Gastrocnemius medialis (tissue), 4 donors: ENCODE measurements at regions not wholly inside any gene's neighbourhood (a gene's known extent, or its start where the extent isn't known, plus 50 kb on each side); places are given as distances from the start of the nearest gene placed in this dataset.

ENCODE experiments used
- ATAC-seq, 2 donors: fragments of 150-250 bp; one replicate each; pipeline ENCODE4 v1.9.1; 2016
- DNase-seq, 2 donors: peaks; one replicate each; pipeline ENCODE4 v3.0.0-alpha.2; 2019
- H3K27ac ChIP-seq, 4 donors: fragments of 200-600 bp; sonication (generic); 1 replicate in 1 of 4; 2 replicates in 3 of 4; pipeline ENCODE4 v1.5.1; 2016 to 2018; ENCODE audit warnings: mild to moderate bottlenecking in 2 of 4, moderate library complexity in 1 of 4
- H3K27me3 ChIP-seq, 3 donors: fragments of 200-600 bp; sonication (generic) in 2 of 3; 1 replicate in 1 of 3; 2 replicates in 2 of 3; pipeline versions ENCODE4 v1.5.1 to v1.6.0; 2016 to 2019; ENCODE audit warnings: mild to moderate bottlenecking in 1 of 3, moderate library complexity in 1 of 3
- H3K36me3 ChIP-seq, 2 donors: fragments of 200-600 bp; sonication (generic) in 1 of 2; one replicate each; pipeline ENCODE4 v1.5.1; 2017 to 2018
- H3K4me1 ChIP-seq, 2 donors: fragments of 200-600 bp; sonication (generic) in 1 of 2; one replicate each; pipeline ENCODE4 v1.5.1; 2016 to 2017; ENCODE audit warnings: mild to moderate bottlenecking in 2 of 2
- H3K4me3 ChIP-seq, 4 donors: fragments of 200-600 bp; sonication (generic) in 3 of 4; 1 replicate in 1 of 4; 2 replicates in 3 of 4; pipeline ENCODE4 v1.5.1; 2016 to 2019; ENCODE audit warnings: mild to moderate bottlenecking in 2 of 4
- H3K9me3 ChIP-seq, 3 donors: fragments of 200-600 bp; sonication (generic) in 2 of 3; 1 replicate in 1 of 3; 2 replicates in 2 of 3; pipeline ENCODE4 v1.5.1; 2016 to 2019
- CTCF ChIP-seq, 5 experiments: fragments of 450-650 bp in 3 of 5; fragments of 200-600 bp in 2 of 5; sonication (generic) in 2 of 5; IDR thresholded peaks in 4 of 5; conservative IDR thresholded peaks in 1 of 5; 1 replicate in 4 of 5; 2 replicates in 1 of 5; pipeline ENCODE4 v1.5.1; 2016 to 2019; ENCODE audit warnings: antibody characterized with exemption in 5 of 5, mild to moderate bottlenecking in 3 of 5, moderate library complexity in 3 of 5
- POLR2A ChIP-seq, 2 donors: fragments of 450-650 bp; IDR thresholded peaks; one replicate each; pipeline ENCODE4 v1.6.1; 2017; ENCODE audit warnings: antibody characterized with exemption in 2 of 2, mild to moderate bottlenecking in 2 of 2, moderate library complexity in 2 of 2
- in situ Hi-C, 4 donors: fragments of 200-750 bp; cut with MboI; loops; one replicate each; pipeline versions ENCODE4 v1.15.0 to v1.8.0; 2017; ENCODE audit warnings: low sequenced_read_pairs in 4 of 4
- intact Hi-C: fragments of 100-400 bp; cut with DNase I; formaldehyde crosslinking; loops from one replicate; pipeline ENCODE4 v1.15.1; 2023; ENCODE audit warnings: low total_unique reads

- in situ Hi-C loops, result no loop called here
- TF ChIP-seq CTCF (IDR thresholded peaks at IDR 0.05 in 4 of 5, conservative IDR thresholded peaks at IDR 0.05 in 1 of 5) (no peak), POLR2A (IDR thresholded peaks at IDR 0.05) (no peak)
- DNase-seq (no peak), ATAC-seq (no peak)
- no peak overlapping the region for H3K4me3 ChIP-seq
- intact Hi-C loops, result no loop called here
- H3K27ac ChIP-seq, result no peak overlapping the region
- no peaks in the 10 kb centered on the region for H3K4me1 ChIP-seq
- no peaks in the 10 kb centered on the region for H3K36me3 ChIP-seq
- H3K27me3 ChIP-seq, result no peaks in the 10 kb centered on the region
- no peaks in the 10 kb centered on the region for H3K9me3 ChIP-seq
These were observed 548.5 kb upstream of the SLC8A1 start for GRCh38 chr2:41000374-41000773.

GRCh38 chr2:41000906-41001305, 549.0 kb upstream of the SLC8A1 start:
- intact Hi-C loops (no loop called here), in situ Hi-C loops (no loop called here)
- no peak for ATAC-seq
- TF ChIP-seq POLR2A (IDR thresholded peaks at IDR 0.05) (no peak), CTCF (IDR thresholded peaks at IDR 0.05 in 4 of 5, conservative IDR thresholded peaks at IDR 0.05 in 1 of 5) (no peak)
- H3K9me3 ChIP-seq, result no peaks in the 10 kb centered on the region
- H3K27ac ChIP-seq, result no peak overlapping the region
- H3K4me3 ChIP-seq, result no peak overlapping the region
- H3K36me3 ChIP-seq, result no peaks in the 10 kb centered on the region
- DNase-seq, result no peak
- H3K4me1 ChIP-seq, result no peaks in the 10 kb centered on the region
- H3K27me3 ChIP-seq, result no peaks in the 10 kb centered on the region

GRCh38 chr2:41004700-41005099, 552.8 kb upstream of the SLC8A1 start:
- intact Hi-C loops, result no loop called here
- TF ChIP-seq POLR2A (IDR thresholded peaks at IDR 0.05) (no peak), CTCF (IDR thresholded peaks at IDR 0.05 in 4 of 5, conservative IDR thresholded peaks at IDR 0.05 in 1 of 5) (no peak)
- Histone ChIP-seq H3K27me3 (no peaks in the 10 kb centered on the region), H3K27ac (no peak overlapping the region), H3K4me3 (no peak overlapping the region), H3K36me3 (no peaks in the 10 kb centered on the region), H3K9me3 (no peaks in the 10 kb centered on the region), H3K4me1 (no peaks in the 10 kb centered on the region)
- in situ Hi-C loops, result no loop called here
- DNase-seq, result no peak
- ATAC-seq, result no peak

- DNase-seq (no peak), ATAC-seq (no peak)
- no peaks in the 10 kb centered on the region for H3K27me3 ChIP-seq
- in situ Hi-C loops (no loop called here), intact Hi-C loops (no loop called here)
- no peaks in the 10 kb centered on the region for H3K9me3 ChIP-seq
- H3K4me3 ChIP-seq, result no peak overlapping the region
- H3K36me3 ChIP-seq, result no peaks in the 10 kb centered on the region
- H3K4me1 ChIP-seq, result no peaks in the 10 kb centered on the region
- TF ChIP-seq POLR2A (IDR thresholded peaks at IDR 0.05) (no peak), CTCF (IDR thresholded peaks at IDR 0.05 in 4 of 5, conservative IDR thresholded peaks at IDR 0.05 in 1 of 5) (no peak)
- no peak overlapping the region for H3K27ac ChIP-seq
These were observed 568.5 kb upstream of the SLC8A1 start for GRCh38 chr2:41020358-41020757.

GRCh38 chr2:41024816-41025215, 572.9 kb upstream of the SLC8A1 start:
- intact Hi-C loops (no loop called here), in situ Hi-C loops (no loop called here)
- Histone ChIP-seq H3K36me3 (no peaks in the 10 kb centered on the region), H3K4me1 (no peaks in the 10 kb centered on the region), H3K27me3 (no peaks in the 10 kb centered on the region), H3K27ac (no peak overlapping the region), H3K9me3 (no peaks in the 10 kb centered on the region), H3K4me3 (no peak overlapping the region)
- no peak for ATAC-seq
- no peak for DNase-seq
- TF ChIP-seq POLR2A (IDR thresholded peaks at IDR 0.05) (no peak), CTCF (IDR thresholded peaks at IDR 0.05 in 4 of 5, conservative IDR thresholded peaks at IDR 0.05 in 1 of 5) (no peak)
